AG04450 (cell line): ENCODE measurements at regions not wholly inside any gene's neighbourhood (a gene's known extent, or its start where the extent isn't known, plus 50 kb on each side); places are given as distances from the start of the nearest gene placed in this dataset.

ENCODE experiments used
- CTCF ChIA-PET: fragments of 300-600, 350-600 bp; formaldehyde crosslinking; extraction: SDS; loops from one replicate; lab custom pipeline; 2022; ENCODE audit warnings: antibody characterized with exemption, inconsistent platforms; lab: Charles Lee
- POLR2A ChIA-PET: fragments of 350-600 bp; formaldehyde crosslinking; extraction: SDS; loops from one replicate; lab custom pipeline; 2021; ENCODE audit warnings: antibody characterized with exemption, inconsistent platforms; lab: Yijun Ruan, JAX
- DNase-seq: peaks from one replicate; pipeline ENCODE4 v3.0.0-alpha.2; 2011; ENCODE audit warnings: low read depth, low spot score
- H3K27ac ChIP-seq: one replicate; pipeline ENCODE4 v1.5.1; 2012; ENCODE audit warnings: low read depth, low read length, control low read depth
- H3K27me3 ChIP-seq: one replicate; pipeline ENCODE4 v1.6.0; 2012; ENCODE audit warnings: low read length; ENCODE audit not compliant: control insufficient read depth, insufficient read depth
- H3K4me3 ChIP-seq: 2 replicates; pipeline ENCODE4 v1.5.1; 2011; ENCODE audit warnings: mild to moderate bottlenecking, low read depth, low read length, control low read depth
- H3K9me3 ChIP-seq: 2 replicates; pipeline ENCODE4 v1.5.1; 2012; ENCODE audit warnings: low read length; ENCODE audit not compliant: control insufficient read depth, insufficient read depth
- CTCF ChIP-seq: IDR thresholded peaks from 2 replicates; pipeline ENCODE4 v1.5.1; 2011; ENCODE audit warnings: low read depth, low read length, control low read depth, inconsistent platforms

- no peaks in the 10 kb centered on the region; the same call in 1 of the 2 replicates for H3K9me3 ChIP-seq
- H3K27me3 ChIP-seq: peaks cover 14% of the 10 kb centered on the region
- no peak overlapping the region for H3K27ac ChIP-seq
- POLR2A ChIA-PET: no interaction called here
- DNase-seq: no peak
- H3K4me3 ChIP-seq: no peak overlapping the region
- CTCF ChIA-PET: no interaction called here
- no peak for TF ChIP-seq CTCF
Measured at GRCh38 chr1:29670752-29671151, 434.4 kb downstream of the PTPRU start.

GRCh38 chr1:29669912-29670311, 433.6 kb downstream of the PTPRU start:
- Histone ChIP-seq H3K27ac (no peak overlapping the region), H3K9me3 (no peaks in the 10 kb centered on the region; the same call in 1 of the 2 replicates), H3K4me3 (no peak overlapping the region), H3K27me3 (peaks cover 16% of the 10 kb centered on the region)
- TF ChIP-seq CTCF: no peak
- POLR2A ChIA-PET: no interaction called here
- CTCF ChIA-PET: no interaction called here
- DNase-seq: no peak

GRCh38 chr1:29669158-29669871, 433.0 kb downstream of the PTPRU start:
- no peak overlapping the region for H3K4me3 ChIP-seq
- ChIA-PET POLR2A (no interaction called here), CTCF (interaction anchor here (1.4 kb wide), 1 partner anchor 19 kb away, joined by 4 read pairs; no protein-coding TSS in a partner anchor)
- no peak for DNase-seq
- TF ChIP-seq CTCF: no peak
- H3K9me3 ChIP-seq: no peaks in the 10 kb centered on the region; the same call in 1 of the 2 replicates
- peaks cover 16% of the 10 kb centered on the region for H3K27me3 ChIP-seq
- H3K27ac ChIP-seq: no peak overlapping the region

GRCh38 chr1:29668551-29669157, 432.3 kb downstream of the PTPRU start:
- Histone ChIP-seq H3K27ac (no peak overlapping the region), H3K4me3 (no peak overlapping the region), H3K27me3 (peaks cover 16% of the 10 kb centered on the region), H3K9me3 (no peaks in the 10 kb centered on the region; the same call in 1 of the 2 replicates)
- ChIA-PET CTCF (interaction anchor here (1.4 kb wide), 1 partner anchor 19 kb away, joined by 4 read pairs; no protein-coding TSS in a partner anchor), POLR2A (no interaction called here)
- DNase-seq: no peak
- no peak for TF ChIP-seq CTCF

GRCh38 chr1:29667951-29668350, 431.6 kb downstream of the PTPRU start:
- H3K9me3 ChIP-seq: no peaks in the 10 kb centered on the region; the same call in 1 of the 2 replicates
- no peak overlapping the region for H3K4me3 ChIP-seq
- DNase-seq: no peak
- no peak for TF ChIP-seq CTCF
- H3K27me3 ChIP-seq: peaks cover 16% of the 10 kb centered on the region
- H3K27ac ChIP-seq: no peak overlapping the region
- POLR2A ChIA-PET: no interaction called here
- CTCF ChIA-PET: interaction anchor here (1.4 kb wide), 1 partner anchor 20 kb away, joined by 4 read pairs; no protein-coding TSS in a partner anchor
